GM06990 (cell line): ENCODE measurements at regions not wholly inside any gene's neighbourhood (a gene's known extent, or its start where the extent isn't known, plus 50 kb on each side); places are given as distances from the start of the nearest gene placed in this dataset.
"Not testable (repeated sequence)": the region's sequence is repeated elsewhere in the genome, so short reads cannot be mapped to it uniquely, and the experiment has no call there.

Source experiments
- DNase-seq: peaks from one replicate; pipeline ENCODE4 v3.0.0-alpha.2; 2011; ENCODE audit not compliant: insufficient read length; ENCODE audit errors: extremely low read depth
- H3K27me3 ChIP-seq: replicated peaks from 2 replicates; pipeline ENCODE4 v1.6.0; 2011; ENCODE audit warnings: low read length; ENCODE audit not compliant: control insufficient read depth, insufficient read depth
- H3K36me3 ChIP-seq: 2 replicates; pipeline ENCODE4 v1.5.1; 2011; ENCODE audit warnings: low read length; ENCODE audit not compliant: control insufficient read depth, insufficient read depth
- H3K4me3 ChIP-seq: replicated peaks from 2 replicates; pipeline ENCODE4 v1.5.1; 2011; ENCODE audit warnings: low read depth, mild to moderate bottlenecking, control low read depth, low read length
- CTCF ChIP-seq: IDR thresholded peaks from 2 replicates; pipeline ENCODE4 v1.5.1; 2011; ENCODE audit warnings: low read length, control low read depth, mild to moderate bottlenecking, inconsistent platforms; ENCODE audit not compliant: insufficient read depth, poor library complexity, severe bottlenecking

DNA sequence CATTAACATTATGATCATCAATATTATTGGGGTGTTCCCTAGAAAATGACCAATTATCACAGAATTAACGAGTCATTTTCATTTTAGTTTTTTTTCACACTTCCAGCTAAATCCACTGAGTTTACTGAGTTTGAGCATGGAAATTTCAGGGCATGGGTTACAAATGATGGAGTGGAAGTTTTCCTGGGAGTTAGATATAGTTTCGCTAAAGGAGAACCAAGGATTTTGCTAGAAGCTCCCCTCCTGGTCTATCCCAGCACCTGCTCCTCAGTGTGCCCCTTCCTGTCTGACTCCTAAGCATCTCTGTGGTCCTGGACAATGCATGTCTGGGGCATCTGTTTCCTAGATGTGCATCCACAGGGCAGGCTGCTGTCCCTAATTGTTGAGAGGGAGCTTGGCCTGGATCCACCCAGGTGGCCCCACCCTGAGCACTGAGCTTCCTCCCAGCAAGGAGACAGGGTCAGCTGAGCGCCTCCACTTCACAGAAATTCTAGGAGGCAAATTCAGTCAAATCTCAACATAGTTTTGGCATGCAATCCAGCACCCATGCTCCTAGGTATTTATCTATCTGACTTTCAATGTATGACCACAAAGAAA is 102.3 kb upstream of the GOLGA6L6 start:
- H3K4me3 ChIP-seq, result no peak overlapping the region
- no peak for TF ChIP-seq CTCF

DNA sequence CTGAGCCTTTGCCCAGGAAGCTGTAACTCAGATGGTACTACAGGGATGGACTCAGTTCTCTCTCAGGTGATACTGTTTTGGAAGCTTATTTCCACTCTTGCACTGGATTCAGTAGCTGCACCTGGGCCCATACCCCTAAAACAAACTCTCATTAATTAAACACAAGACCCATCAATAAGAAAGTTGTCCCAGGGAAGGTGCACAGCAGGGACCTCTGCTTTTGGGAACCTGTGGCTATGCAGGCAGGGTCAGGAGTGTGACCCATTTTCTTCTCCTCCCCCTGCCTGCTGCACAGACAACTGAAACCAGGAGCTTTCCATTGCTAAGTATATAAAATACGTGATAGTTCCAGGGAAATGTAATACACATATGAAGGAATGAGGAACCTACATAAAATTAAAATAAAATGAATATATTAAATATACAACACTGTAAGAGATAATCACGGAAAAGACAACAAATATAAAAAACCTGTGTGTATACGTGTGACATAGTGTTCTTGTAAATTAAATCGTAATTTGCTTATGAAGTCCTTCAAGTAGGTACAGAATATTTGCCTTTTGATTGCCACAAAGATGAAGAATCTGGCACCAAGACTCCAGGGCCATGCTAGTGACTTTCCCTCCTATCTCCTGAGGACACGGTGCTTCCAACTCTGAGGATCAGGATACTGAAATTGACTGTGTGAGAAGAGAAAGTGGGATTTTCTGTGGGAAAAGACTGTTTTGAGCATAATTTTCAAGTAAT is 101.6 kb upstream of the GOLGA6L6 start:
- no peak for DNase-seq
- no peak overlapping the region for H3K4me3 ChIP-seq
- H3K27me3 ChIP-seq, result no peaks in the 10 kb centered on the region
- TF ChIP-seq CTCF, result no peak
- H3K36me3 ChIP-seq, result no peaks in the 10 kb centered on the region

More for the DNA sequence above, 102.3 kb upstream of the GOLGA6L6 start:
- no peak for DNase-seq
- no peaks in the 10 kb centered on the region for H3K36me3 ChIP-seq
- H3K27me3 ChIP-seq, result no peaks in the 10 kb centered on the region

- Histone ChIP-seq H3K36me3 (no peaks in the 10 kb centered on the region), H3K4me3 (no peak overlapping the region), H3K27me3 (no peaks in the 10 kb centered on the region)
- TF ChIP-seq CTCF, result no peak
- DNase-seq, result no peak
Measured at GRCh38 chr15:20642054-20642767, 100.6 kb upstream of the GOLGA6L6 start.

DNA sequence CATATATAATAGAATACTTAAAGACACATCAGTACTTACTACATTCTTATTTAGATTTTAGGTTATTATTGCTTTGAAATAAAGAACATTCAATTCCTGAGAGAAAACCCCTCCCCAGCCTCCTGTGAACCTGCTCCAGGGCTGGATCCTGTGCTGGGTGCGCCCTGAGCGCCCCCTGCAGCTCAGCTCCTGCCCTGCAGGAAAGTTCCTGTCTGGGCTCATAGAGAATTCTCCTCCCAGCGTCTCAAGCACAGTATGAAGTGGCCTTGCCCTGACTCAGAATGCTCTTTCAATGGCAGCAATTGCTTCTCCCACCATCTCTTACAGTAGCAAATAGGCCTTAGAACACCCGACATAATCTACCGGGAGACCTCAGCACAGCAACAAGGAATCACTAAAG is 98.8 kb upstream of the GOLGA6L6 start:
- not testable (repeated sequence) for H3K4me3 ChIP-seq, H3K27me3 ChIP-seq, H3K36me3 ChIP-seq, DNase-seq

DNA sequence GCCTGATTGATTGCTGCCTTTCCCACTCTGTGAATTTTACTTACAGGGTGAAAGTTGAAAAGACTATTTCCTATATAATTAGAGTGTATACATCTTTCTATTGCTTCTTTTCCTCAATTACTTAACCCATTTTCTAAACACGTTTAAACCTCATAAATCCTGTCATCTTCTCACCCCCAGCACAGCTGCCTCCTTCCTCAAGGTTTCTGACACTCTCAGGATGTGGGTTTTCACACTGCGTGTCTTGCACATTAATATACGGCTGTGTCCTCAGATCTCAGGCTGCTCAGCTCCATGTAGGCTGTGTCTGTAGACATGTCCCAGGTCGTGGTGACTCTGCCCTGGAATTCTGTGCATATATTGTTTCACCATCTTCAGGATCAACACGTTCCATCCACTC is 97.6 kb upstream of the GOLGA6L6 start:
- not testable (repeated sequence) for H3K27me3 ChIP-seq, H3K36me3 ChIP-seq, DNase-seq, H3K4me3 ChIP-seq

- not testable (repeated sequence) for H3K4me3 ChIP-seq, H3K27me3 ChIP-seq, DNase-seq, H3K36me3 ChIP-seq
Measured at GRCh38 chr15:20637499-20637898, 95.9 kb upstream of the GOLGA6L6 start.

- not testable (repeated sequence) for H3K36me3 ChIP-seq, DNase-seq, H3K4me3 ChIP-seq, H3K27me3 ChIP-seq
Measured at GRCh38 chr15:20629526-20629925, 87.9 kb upstream of the GOLGA6L6 start.

GRCh38 chr15:20628538-20628937 is 86.9 kb upstream of the GOLGA6L6 start:
- H3K36me3 ChIP-seq, H3K4me3 ChIP-seq, DNase-seq, H3K27me3 ChIP-seq: not testable (repeated sequence)

DNA sequence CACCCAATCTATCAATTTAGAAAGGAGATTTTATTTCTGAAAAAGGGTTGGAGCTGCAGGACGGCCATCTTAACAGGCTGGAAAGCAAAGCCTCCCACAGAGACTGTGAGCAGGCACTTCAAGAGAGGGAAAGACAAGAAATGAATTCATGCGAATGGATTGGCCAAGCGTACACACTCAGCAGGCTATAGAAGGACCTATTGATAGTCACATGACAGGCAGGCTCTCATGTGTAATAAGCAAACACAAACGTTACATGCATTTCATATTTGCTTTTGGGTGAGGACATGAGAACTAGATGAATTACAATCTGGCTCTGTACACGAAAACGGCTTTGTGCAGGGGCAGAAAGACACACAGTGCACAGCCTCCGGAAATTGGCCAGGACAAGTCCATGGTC is 83.9 kb upstream of the GOLGA6L6 start:
- DNase-seq, H3K27me3 ChIP-seq, H3K36me3 ChIP-seq, H3K4me3 ChIP-seq: not testable (repeated sequence)
